ENCODE measurements at regions not wholly inside any gene's neighbourhood (a gene's known extent, or its start where the extent isn't known, plus 50 kb on each side); places are given as distances from the start of the nearest gene placed in this dataset.

DNA sequence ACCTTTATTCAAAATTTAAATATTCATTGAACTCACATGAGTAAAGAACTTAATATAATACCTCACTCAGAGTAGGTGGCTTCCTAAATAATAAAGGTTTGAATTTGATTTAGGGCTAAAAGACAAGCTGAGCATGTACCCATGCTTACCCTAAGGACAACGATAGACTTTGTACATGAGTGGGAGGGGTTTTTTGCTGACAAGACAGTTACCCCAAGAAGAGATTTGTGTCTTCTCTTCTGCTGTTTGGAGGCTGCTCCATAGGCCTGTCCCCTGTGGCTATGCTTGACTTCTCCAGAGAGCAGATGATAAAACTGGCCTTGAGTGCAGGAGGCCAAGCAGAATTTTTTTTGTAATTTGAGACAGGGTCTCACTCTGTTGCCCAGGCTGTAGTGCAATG is 383.9 kb downstream of the TMEM182 start:
- TF ChIP-seq POLR2A (IDR thresholded peaks at IDR 0.05) (no peak), CTCF (IDR thresholded peaks at IDR 0.05) (no peak)
